Thoracic aorta (tissue), 2 donors: ENCODE measurements at regions not wholly inside any gene's neighbourhood (a gene's known extent, or its start where the extent isn't known, plus 50 kb on each side); places are given as distances from the start of the nearest gene placed in this dataset.

Experiments used
- ATAC-seq: fragments of 150-250 bp; one replicate; pipeline ENCODE4 v1.8.0; 2017; ENCODE audit warnings: low read depth; ENCODE audit not compliant: insufficient number of reproducible peaks, low FRiP score
- DNase-seq: peaks from one replicate; pipeline ENCODE4 v3.0.0-alpha.2; 2020; ENCODE audit warnings: low spot score
- H3K27ac ChIP-seq, 2 donors: fragments of 200-600 bp; sonication (generic); 1 replicate in 1 of 2; 2 replicates in 1 of 2; pipeline ENCODE4 v1.5.1; 2016; ENCODE audit warnings: mild to moderate bottlenecking in 2 of 2, moderate library complexity in 2 of 2
- H3K27me3 ChIP-seq: fragments of 200-600 bp; sonication (generic); replicated peaks from 2 replicates; pipeline ENCODE4 v1.6.0; 2016; ENCODE audit warnings: mild to moderate bottlenecking; ENCODE audit not compliant: insufficient read depth
- H3K36me3 ChIP-seq: fragments of 200-600 bp; sonication (generic); one replicate; pipeline ENCODE4 v1.5.1; 2016
- H3K4me1 ChIP-seq, 2 donors: fragments of 200-600 bp; sonication (generic); 1 replicate in 1 of 2; 2 replicates in 1 of 2; pipeline versions ENCODE4 v1.5.1 to v1.6.0; 2016; ENCODE audit warnings: low read depth in 2 of 2, mild to moderate bottlenecking in 1 of 2; ENCODE audit not compliant: control insufficient read depth in 1 of 2
- H3K4me3 ChIP-seq: fragments of 200-600 bp; sonication (generic); 2 replicates; pipeline ENCODE4 v1.5.1; 2016; ENCODE audit warnings: mild to moderate bottlenecking
- H3K9me3 ChIP-seq: fragments of 200-600 bp; sonication (generic); 2 replicates; pipeline ENCODE4 v1.5.1; 2016
- CTCF ChIP-seq: fragments of 200-600 bp; sonication (generic); IDR thresholded peaks from one replicate; pipeline ENCODE4 v1.5.1; 2019; ENCODE audit warnings: antibody characterized with exemption

DNA sequence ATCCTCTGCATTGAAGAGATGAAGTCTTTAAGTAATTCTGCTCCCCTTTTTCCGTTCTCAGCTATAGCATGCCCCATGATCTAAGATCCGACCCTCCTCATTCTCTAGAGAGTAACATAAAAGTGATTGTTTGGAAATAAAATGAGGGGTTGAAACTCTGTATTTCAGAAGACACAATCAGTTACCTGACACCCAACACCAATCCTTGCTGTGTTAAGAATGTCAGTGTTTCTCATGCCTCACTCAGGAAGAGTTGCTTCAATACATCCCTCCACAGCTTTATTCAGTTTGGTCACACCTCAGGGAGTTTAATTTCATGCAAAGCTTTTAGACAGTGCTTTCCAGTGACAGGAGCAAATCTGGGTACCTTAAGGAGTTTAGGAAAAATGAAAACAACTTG is 49.9 kb upstream of the RBBP8 start:
- Histone ChIP-seq H3K27ac (no peak overlapping the region), H3K9me3 (no peaks in the 10 kb centered on the region), H3K36me3 (no peaks in the 10 kb centered on the region), H3K4me3 (no peak overlapping the region), H3K27me3 (no peaks in the 10 kb centered on the region), H3K4me1 (no peaks in the 10 kb centered on the region)
- DNase-seq (no peak), ATAC-seq (no peak)
- TF ChIP-seq CTCF, result no peak
